ENCODE measurements at regions not wholly inside any gene's neighbourhood (a gene's known extent, or its start where the extent isn't known, plus 50 kb on each side); places are given as distances from the start of the nearest gene placed in this dataset.

DNA sequence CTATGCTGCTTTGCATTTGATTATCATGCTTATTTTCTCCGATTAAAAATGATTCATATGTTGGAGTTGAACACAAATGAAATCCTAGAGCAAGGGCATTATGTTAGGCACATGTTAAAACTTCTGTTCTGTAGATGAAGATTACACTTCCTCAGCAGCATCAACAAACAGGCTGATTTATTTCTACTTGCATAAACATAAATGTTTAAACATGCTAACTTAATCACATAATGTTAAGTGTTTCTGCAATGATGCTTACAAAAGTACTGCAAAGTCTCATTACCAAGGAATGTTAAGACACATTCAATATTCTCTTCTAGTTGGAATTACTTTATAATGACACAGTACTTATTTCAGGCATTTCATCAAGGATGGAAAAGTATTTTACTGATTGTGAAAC lies 770.8 kb downstream of the ANKRD7 start (continued):
- TF ChIP-seq STAT1 (conservative IDR thresholded peaks at IDR 0.05): no peak
- no peak for TF ChIP-seq ZBTB40 (IDR thresholded peaks at IDR 0.05; ENCODE audit: borderline replicate concordance)
- no peak for TF ChIP-seq CHD1 (IDR thresholded peaks at IDR 0.05; ENCODE audit: low read depth, low read length)
- TF ChIP-seq PAX8 (IDR thresholded peaks at IDR 0.05): no peak

- ChIA-PET RAD21 (ENCODE audit: unreplicated experiment) (no interaction called here), POLR2A (no interaction called here), CTCF (no interaction called here), SMC1A (ENCODE audit: uncharacterized antibody, unreplicated experiment) (no interaction called here)
- no peak overlapping the region for H2AFZ ChIP-seq (ENCODE audit: control insufficient read depth, low read depth, low read length)
- H3K36me3 ChIP-seq (ENCODE audit: control insufficient read depth in 2 of 2, insufficient read depth in 2 of 2, low read length in 1 of 2): no peaks in the 10 kb centered on the region
- DNase-seq (ENCODE audit: low read depth, low spot score): no peak
- H3K4me1 ChIP-seq (ENCODE audit: control insufficient read depth, insufficient read depth, low read length): no peaks in the 10 kb centered on the region
- intact Hi-C loops (cut with micrococcal nuclease; ENCODE audit: unreplicated experiment): no loop called here
- H3K9me3 ChIP-seq (replicated peaks; ENCODE audit: control insufficient read depth, insufficient read depth, low read length): no peaks in the 10 kb centered on the region
- no peak overlapping the region for H3K27ac ChIP-seq (ENCODE audit: control insufficient read depth, insufficient read depth)
- no peak overlapping the region for H3K9ac ChIP-seq (ENCODE audit: control insufficient read depth, insufficient read depth, low read length)
- H3K27me3 ChIP-seq (replicated peaks in 1 of 2; ENCODE audit: control insufficient read depth in 2 of 2, insufficient read depth in 2 of 2, low read length in 1 of 2): no peaks in the 10 kb centered on the region
- FAIRE-seq: no peak
- no peaks in the 10 kb centered on the region for H4K20me1 ChIP-seq (ENCODE audit: control insufficient read depth, insufficient read depth)
- H3K4me2 ChIP-seq (ENCODE audit: control insufficient read depth, insufficient read depth): no peak overlapping the region
- H3K79me2 ChIP-seq (ENCODE audit: control insufficient read depth, insufficient read depth, low read length): no peaks in the 10 kb centered on the region
- no TSS peak for BruUV-seq (replicated peaks)
- ATAC-seq: no peak
- H3K4me3 ChIP-seq: no peak overlapping the region
- in situ Hi-C loops (cut with MboI): no loop called here
- no peak for TF ChIP-seq NFXL1 (IDR thresholded peaks at IDR 0.05; ENCODE audit: borderline replicate concordance)
- TF ChIP-seq RB1 (IDR thresholded peaks at IDR 0.05; ENCODE audit: borderline replicate concordance): no peak
- TF ChIP-seq, protein P1, sequence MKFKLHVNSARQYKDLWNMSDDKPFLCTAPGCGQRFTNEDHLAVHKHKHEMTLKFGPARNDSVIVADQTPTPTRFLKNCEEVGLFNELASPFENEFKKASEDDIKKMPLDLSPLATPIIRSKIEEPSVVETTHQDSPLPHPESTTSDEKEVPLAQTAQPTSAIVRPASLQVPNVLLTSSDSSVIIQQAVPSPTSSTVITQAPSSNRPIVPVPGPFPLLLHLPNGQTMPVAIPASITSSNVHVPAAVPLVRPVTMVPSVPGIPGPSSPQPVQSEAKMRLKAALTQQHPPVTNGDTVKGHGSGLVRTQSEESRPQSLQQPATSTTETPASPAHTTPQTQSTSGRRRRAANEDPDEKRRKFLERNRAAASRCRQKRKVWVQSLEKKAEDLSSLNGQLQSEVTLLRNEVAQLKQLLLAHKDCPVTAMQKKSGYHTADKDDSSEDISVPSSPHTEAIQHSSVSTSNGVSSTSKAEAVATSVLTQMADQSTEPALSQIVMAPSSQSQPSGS (IDR thresholded peaks at IDR 0.05; ENCODE audit: low read length): no peak
- no peak for TF ChIP-seq NR2F1 (conservative IDR thresholded peaks at IDR 0.05)
- TF ChIP-seq WRNIP1 (IDR thresholded peaks at IDR 0.05; ENCODE audit: borderline replicate concordance, low read depth, low read length): no peak
- TF ChIP-seq FOXK2 (IDR thresholded peaks at IDR 0.05): no peak
- TF ChIP-seq ZBED1 (IDR thresholded peaks at IDR 0.05; ENCODE audit: borderline replicate concordance): no peak
- TF ChIP-seq RFX5 (IDR thresholded peaks at IDR 0.05; ENCODE audit: low read depth, low read length): no peak
- TF ChIP-seq MLLT1 (IDR thresholded peaks at IDR 0.05): no peak
- no peak for TF ChIP-seq ZNF687 (IDR thresholded peaks at IDR 0.05)
- no peak for TF ChIP-seq LARP7 (IDR thresholded peaks at IDR 0.05)
Measured at GRCh38 chr7:119007236-119007635, 782.7 kb downstream of the ANKRD7 start.
